NOMO-1 (cell line): ENCODE measurements at regions not wholly inside any gene's neighbourhood (a gene's known extent, or its start where the extent isn't known, plus 50 kb on each side); places are given as distances from the start of the nearest gene placed in this dataset.

Source experiments
- DNase-seq, 2 experiments: peaks; one replicate each; lab custom pipeline; 2025; ENCODE audit not compliant: unreplicated experiment in 2 of 2; lab: John Stamatoyannopoulos, UW

GRCh38 chr12:77578466-77579220 is 252.1 kb upstream of the NAV3 start:
- no peak for DNase-seq

GRCh38 chr12:77577791-77578190 is 252.9 kb upstream of the NAV3 start:
- no peak for DNase-seq

GRCh38 chr12:77575376-77575919 is 255.2 kb upstream of the NAV3 start:
- DNase-seq: no peak

GRCh38 chr12:77572371-77572770 is 258.3 kb upstream of the NAV3 start:
- no peak for DNase-seq

- DNase-seq: no peak
Observed at GRCh38 chr12:77571768-77572167, 258.9 kb upstream of the NAV3 start.

- no peak for DNase-seq
Observed at GRCh38 chr12:77571127-77571526, 259.6 kb upstream of the NAV3 start.

- no peak for DNase-seq
Observed at GRCh38 chr12:77569876-77570275, 260.8 kb upstream of the NAV3 start.

- DNase-seq: no peak
Observed at GRCh38 chr12:77560714-77561113, 270.0 kb upstream of the NAV3 start.

GRCh38 chr12:77559400-77560074 is 271.2 kb upstream of the NAV3 start:
- DNase-seq: no peak

GRCh38 chr12:77555074-77555473 is 275.6 kb upstream of the NAV3 start:
- no peak for DNase-seq

GRCh38 chr12:77553976-77554619 is 276.6 kb upstream of the NAV3 start:
- no peak for DNase-seq

- DNase-seq: no peak
Observed at GRCh38 chr12:77549383-77550128, 281.1 kb upstream of the NAV3 start.

- DNase-seq: no peak
Observed at GRCh38 chr12:77548797-77549196, 281.9 kb upstream of the NAV3 start.

GRCh38 chr12:77540097-77540496 is 290.6 kb upstream of the NAV3 start:
- no peak for DNase-seq

- peak in 1 of 2 experiments; percentile 56 for DNase-seq
Observed at GRCh38 chr12:77537663-77538062, 293.0 kb upstream of the NAV3 start.

- no peak for DNase-seq
Observed at GRCh38 chr12:77535734-77536133, 295.0 kb upstream of the NAV3 start.

- no peak for DNase-seq
Observed at GRCh38 chr12:77531912-77532311, 298.8 kb upstream of the NAV3 start.

- DNase-seq: no peak
Observed at GRCh38 chr12:77522247-77522646, 308.4 kb upstream of the NAV3 start.

- no peak for DNase-seq
Observed at GRCh38 chr12:77521508-77522115, 309.1 kb upstream of the NAV3 start.

GRCh38 chr12:77514511-77514910 is 316.2 kb upstream of the NAV3 start:
- DNase-seq: no peak
